ENCODE measurements at regions not wholly inside any gene's neighbourhood (a gene's known extent, or its start where the extent isn't known, plus 50 kb on each side); places are given as distances from the start of the nearest gene placed in this dataset.

- TF ChIP-seq CTCF (IDR thresholded peaks at IDR 0.05) = no peak
- TF ChIP-seq POLR2A (IDR thresholded peaks at IDR 0.05) = no peak
Observed at GRCh38 chr12:60391051-60391450, 795.2 kb downstream of the SLC16A7 start.
